Activated T-cell treated with anti-CD3 and anti-CD28 coated beads for 24 hours (primary cell): ENCODE measurements at regions not wholly inside any gene's neighbourhood (a gene's known extent, or its start where the extent isn't known, plus 50 kb on each side); places are given as distances from the start of the nearest gene placed in this dataset.
"Not testable (repeated sequence)": the region's sequence is repeated elsewhere in the genome, so short reads cannot be mapped to it uniquely, and the experiment has no call there.

ENCODE experiments used
- DNase-seq: peaks from one replicate; pipeline ENCODE4 v3.0.0-alpha.2; 2020; ENCODE audit warnings: low read depth

- no peak for DNase-seq
Observed at GRCh38 chr5:100017520-100018262, 517.5 kb upstream of the FAM174A start.

GRCh38 chr5:100013305-100013704, 521.9 kb upstream of the FAM174A start:
- DNase-seq = not testable (repeated sequence)

- not testable (repeated sequence) for DNase-seq
Observed at GRCh38 chr5:100011160-100011559, 524.0 kb upstream of the FAM174A start.

GRCh38 chr5:100004969-100005368, 530.2 kb upstream of the FAM174A start:
- no peak for DNase-seq

- no peak for DNase-seq
Observed at GRCh38 chr5:99998319-99998718, 536.9 kb upstream of the FAM174A start.

GRCh38 chr5:99995407-99995806, 539.8 kb upstream of the FAM174A start:
- no peak for DNase-seq

- DNase-seq = no peak
Observed at GRCh38 chr5:99973779-99974178, 561.4 kb upstream of the FAM174A start.

- no peak for DNase-seq
Observed at GRCh38 chr5:99955962-99956361, 579.2 kb upstream of the FAM174A start.

- no peak for DNase-seq
Observed at GRCh38 chr5:99955006-99955405, 580.2 kb upstream of the FAM174A start.

GRCh38 chr5:99949969-99950524, 585.1 kb upstream of the FAM174A start:
- DNase-seq = no peak

GRCh38 chr5:99949361-99949760, 585.8 kb upstream of the FAM174A start:
- no peak for DNase-seq

GRCh38 chr5:99948850-99949249, 586.3 kb upstream of the FAM174A start:
- no peak for DNase-seq

GRCh38 chr5:99945478-99946442, 589.4 kb upstream of the FAM174A start:
- no peak for DNase-seq

- DNase-seq = no peak
Observed at GRCh38 chr5:99940540-99940939, 594.6 kb upstream of the FAM174A start.

GRCh38 chr5:99936911-99937310, 598.3 kb upstream of the FAM174A start:
- DNase-seq = no peak

GRCh38 chr5:99929806-99930135, 605.4 kb upstream of the FAM174A start:
- no peak for DNase-seq

GRCh38 chr5:99929067-99929805, 605.9 kb upstream of the FAM174A start:
- DNase-seq = no peak

- DNase-seq = no peak
Observed at GRCh38 chr5:99928490-99928889, 606.7 kb upstream of the FAM174A start.

GRCh38 chr5:99926463-99926862, 608.7 kb upstream of the FAM174A start:
- DNase-seq = no peak

GRCh38 chr5:99922386-99922785, 612.8 kb upstream of the FAM174A start:
- DNase-seq = no peak

- no peak for DNase-seq
Observed at GRCh38 chr5:99911971-99912370, 623.2 kb upstream of the FAM174A start.

- no peak for DNase-seq
Observed at GRCh38 chr5:99906776-99907175, 628.4 kb upstream of the FAM174A start.
